ENCODE measurements at regions not wholly inside any gene's neighbourhood (a gene's known extent, or its start where the extent isn't known, plus 50 kb on each side); places are given as distances from the start of the nearest gene placed in this dataset.

GRCh38 chr15:31257286-31257685, 69.3 kb upstream of the KLF13 start:
- no peak for TF ChIP-seq CTCF (IDR thresholded peaks at IDR 0.05; ENCODE audit: borderline replicate concordance, insufficient read depth, low read depth, low read length)
- H3K4me3 ChIP-seq (ENCODE audit: low read depth, low read length): no peak overlapping the region

- TF ChIP-seq CTCF (IDR thresholded peaks at IDR 0.05; ENCODE audit: borderline replicate concordance, insufficient read depth, low read depth, low read length): no peak
- no peak overlapping the region for H3K4me3 ChIP-seq (ENCODE audit: low read depth, low read length)
Observed at GRCh38 chr15:31258260-31258659, 68.4 kb upstream of the KLF13 start.

- no peak for TF ChIP-seq CTCF (IDR thresholded peaks at IDR 0.05; ENCODE audit: borderline replicate concordance, insufficient read depth, low read depth, low read length)
- no peak overlapping the region for H3K4me3 ChIP-seq (ENCODE audit: low read depth, low read length)
Observed at GRCh38 chr15:31259562-31260252, 66.9 kb upstream of the KLF13 start.

- no peak for TF ChIP-seq CTCF (IDR thresholded peaks at IDR 0.05; ENCODE audit: borderline replicate concordance, insufficient read depth, low read depth, low read length)
- no peak overlapping the region for H3K4me3 ChIP-seq (ENCODE audit: low read depth, low read length)
Observed at GRCh38 chr15:31260646-31261265, 65.9 kb upstream of the KLF13 start.

- no peak overlapping the region for H3K4me3 ChIP-seq (ENCODE audit: low read depth, low read length)
- TF ChIP-seq CTCF (IDR thresholded peaks at IDR 0.05; ENCODE audit: borderline replicate concordance, insufficient read depth, low read depth, low read length): no peak
Observed at GRCh38 chr15:31261266-31262142, 65.1 kb upstream of the KLF13 start.

GRCh38 chr15:31262143-31262530, 64.5 kb upstream of the KLF13 start:
- no peak overlapping the region for H3K4me3 ChIP-seq (ENCODE audit: low read depth, low read length)
- TF ChIP-seq CTCF (IDR thresholded peaks at IDR 0.05; ENCODE audit: borderline replicate concordance, insufficient read depth, low read depth, low read length): no peak
